Osteoblast (primary cell): ENCODE measurements at regions not wholly inside any gene's neighbourhood (a gene's known extent, or its start where the extent isn't known, plus 50 kb on each side); places are given as distances from the start of the nearest gene placed in this dataset.
"Not testable (repeated sequence)": the region's sequence is repeated elsewhere in the genome, so short reads cannot be mapped to it uniquely, and the experiment has no call there.

ENCODE experiments used
- DNase-seq: peaks from one replicate; pipeline ENCODE4 v3.0.0; 2011; ENCODE audit warnings: low spot score, mixed read lengths; ENCODE audit not compliant: insufficient read length; ENCODE audit errors: missing footprints
- H2AFZ ChIP-seq: 2 replicates; pipeline ENCODE4 v1.6.0; 2011; ENCODE audit warnings: mild to moderate bottlenecking, low read length
- H3K27ac ChIP-seq: 2 replicates; pipeline ENCODE4 v1.5.1; 2011; ENCODE audit warnings: mild to moderate bottlenecking, low read depth, low read length, moderate library complexity
- H3K27me3 ChIP-seq: 2 replicates; pipeline ENCODE4 v1.6.0; 2012; ENCODE audit warnings: mild to moderate bottlenecking, control low read depth, inconsistent platforms, low read length, moderate library complexity; ENCODE audit not compliant: insufficient read depth
- H3K36me3 ChIP-seq: 2 replicates; pipeline ENCODE4 v1.5.1; 2011; ENCODE audit warnings: mild to moderate bottlenecking, low read length, control low read depth, moderate library complexity; ENCODE audit not compliant: insufficient read depth
- H3K4me1 ChIP-seq: 2 replicates; pipeline ENCODE4 v1.5.1; 2011; ENCODE audit warnings: mild to moderate bottlenecking, low read length, control low read depth, moderate library complexity; ENCODE audit not compliant: insufficient read depth
- H3K4me2 ChIP-seq: 2 replicates; pipeline ENCODE4 v1.6.0; 2011; ENCODE audit warnings: mild to moderate bottlenecking, low read length; ENCODE audit not compliant: insufficient read depth
- H3K4me3 ChIP-seq: fragments of 200-600 bp; sonication (generic); 3 replicates; pipeline ENCODE4 v1.5.1; 2012; ENCODE audit warnings: mild to moderate bottlenecking, low read length, inconsistent platforms; ENCODE audit not compliant: insufficient read depth
- H3K79me2 ChIP-seq: 2 replicates; pipeline ENCODE4 v1.6.0; 2012; ENCODE audit warnings: mild to moderate bottlenecking, low read length, control low read depth, inconsistent platforms; ENCODE audit not compliant: insufficient read depth
- H3K9me3 ChIP-seq: 2 replicates; pipeline ENCODE4 v1.5.1; 2011; ENCODE audit warnings: low read depth, low read length, control low read depth
- H4K20me1 ChIP-seq: 2 replicates; pipeline ENCODE4 v1.6.0; 2012; ENCODE audit warnings: mild to moderate bottlenecking, low read length, control low read depth; ENCODE audit not compliant: insufficient read depth

- H2AFZ ChIP-seq, H3K27ac ChIP-seq, H3K9me3 ChIP-seq, H4K20me1 ChIP-seq, H3K27me3 ChIP-seq, H3K4me1 ChIP-seq, H3K79me2 ChIP-seq, DNase-seq, H3K4me3 ChIP-seq, H3K4me2 ChIP-seq, H3K36me3 ChIP-seq: not testable (repeated sequence)
Measured at GRCh38 chr21:5013455-5014304, 5507.7 kb upstream of the TPTE start.

- H3K79me2 ChIP-seq, H3K4me3 ChIP-seq, H3K4me1 ChIP-seq, H3K27me3 ChIP-seq, H3K4me2 ChIP-seq, H2AFZ ChIP-seq, H3K36me3 ChIP-seq, DNase-seq, H4K20me1 ChIP-seq, H3K9me3 ChIP-seq, H3K27ac ChIP-seq: not testable (repeated sequence)
Measured at GRCh38 chr21:5015187-5015586, 5506.2 kb upstream of the TPTE start.

GRCh38 chr21:5019120-5019519 lies 5502.3 kb upstream of the TPTE start:
- H3K4me3 ChIP-seq, H3K4me2 ChIP-seq, H3K9me3 ChIP-seq, H3K4me1 ChIP-seq, H3K79me2 ChIP-seq, H3K36me3 ChIP-seq, DNase-seq, H2AFZ ChIP-seq, H3K27ac ChIP-seq, H3K27me3 ChIP-seq, H4K20me1 ChIP-seq: not testable (repeated sequence)

- not testable (repeated sequence) for H3K4me3 ChIP-seq, H3K36me3 ChIP-seq, H4K20me1 ChIP-seq, H3K27me3 ChIP-seq, H3K79me2 ChIP-seq, H3K4me1 ChIP-seq, H3K4me2 ChIP-seq, H3K9me3 ChIP-seq, DNase-seq, H3K27ac ChIP-seq, H2AFZ ChIP-seq
Measured at GRCh38 chr21:5021815-5022214, 5499.6 kb upstream of the TPTE start.

- not testable (repeated sequence) for H3K4me1 ChIP-seq, H2AFZ ChIP-seq, H3K27me3 ChIP-seq, H3K4me3 ChIP-seq, H3K9me3 ChIP-seq, H3K36me3 ChIP-seq, H3K4me2 ChIP-seq, H3K27ac ChIP-seq, H4K20me1 ChIP-seq, DNase-seq, H3K79me2 ChIP-seq
Measured at GRCh38 chr21:5022254-5022653, 5499.1 kb upstream of the TPTE start.

DNA sequence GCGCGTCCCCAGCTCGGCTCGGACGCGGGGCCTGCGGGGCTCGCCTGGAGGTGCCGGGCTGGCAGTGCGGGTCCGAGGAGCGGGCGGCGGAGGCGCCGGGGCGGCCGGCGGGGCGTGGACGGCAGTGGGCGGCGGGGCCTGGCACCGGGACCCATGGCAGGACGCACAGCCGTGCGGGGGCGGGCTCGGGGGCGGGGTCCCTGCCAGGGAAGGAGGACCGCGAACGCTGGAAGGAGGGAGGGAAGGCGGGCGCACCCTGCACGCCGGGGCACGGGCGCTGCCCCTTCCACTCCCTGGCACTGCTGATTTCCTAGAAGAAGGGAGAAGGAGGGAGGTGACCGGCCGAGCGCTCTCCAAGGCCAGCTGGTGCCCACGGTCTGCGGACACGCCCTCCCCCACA lies 5498.6 kb upstream of the TPTE start:
- not testable (repeated sequence) for H3K79me2 ChIP-seq, H3K36me3 ChIP-seq, H3K27ac ChIP-seq, H3K9me3 ChIP-seq, H3K4me1 ChIP-seq, H3K4me3 ChIP-seq, DNase-seq, H4K20me1 ChIP-seq, H3K4me2 ChIP-seq, H3K27me3 ChIP-seq, H2AFZ ChIP-seq

DNA sequence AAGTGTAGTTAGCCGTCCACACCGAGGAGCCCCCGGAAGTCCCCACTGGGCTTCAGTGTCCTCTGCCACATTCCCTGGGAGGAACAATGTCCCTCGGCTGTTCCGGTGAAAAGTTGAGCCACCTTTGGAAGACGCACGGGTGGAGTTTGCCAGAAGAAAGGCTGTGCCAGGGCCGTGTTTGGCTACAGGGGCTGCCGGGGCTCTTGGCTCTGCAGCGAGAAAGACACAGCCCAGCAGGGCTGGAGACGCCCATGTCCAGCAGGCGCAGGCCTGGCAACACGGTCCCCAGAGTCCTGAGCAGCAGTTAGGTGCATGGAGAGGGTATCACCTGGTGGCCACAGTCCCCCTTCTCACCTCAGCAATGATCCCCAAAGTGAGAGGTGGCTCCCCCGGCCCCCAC lies 5486.2 kb upstream of the TPTE start:
- not testable (repeated sequence) for H3K27ac ChIP-seq, H3K36me3 ChIP-seq, H3K4me3 ChIP-seq, H3K9me3 ChIP-seq, DNase-seq, H3K27me3 ChIP-seq, H3K4me2 ChIP-seq, H4K20me1 ChIP-seq, H3K79me2 ChIP-seq, H3K4me1 ChIP-seq, H2AFZ ChIP-seq

DNA sequence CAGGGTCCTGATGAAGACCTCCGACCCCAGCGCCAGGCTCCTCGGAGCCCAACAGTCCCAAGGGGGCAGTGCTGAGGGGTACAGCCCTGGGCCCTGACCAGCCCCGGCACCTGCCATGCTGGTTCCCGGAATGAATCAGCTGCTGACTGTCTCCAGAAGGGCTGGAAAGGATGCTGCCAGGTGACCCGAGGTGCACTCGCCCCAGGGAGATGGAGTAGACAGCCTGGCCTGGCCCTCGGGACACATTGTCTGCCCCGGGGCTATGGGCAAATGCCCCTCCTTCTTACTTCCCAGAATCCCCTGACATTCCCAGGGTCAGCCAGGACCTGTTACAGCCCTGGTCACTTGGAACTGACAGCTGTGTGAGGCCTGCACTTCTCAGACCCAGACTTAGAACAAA lies 5485.8 kb upstream of the TPTE start:
- not testable (repeated sequence) for DNase-seq, H3K9me3 ChIP-seq, H2AFZ ChIP-seq, H4K20me1 ChIP-seq, H3K4me3 ChIP-seq, H3K27me3 ChIP-seq, H3K4me2 ChIP-seq, H3K27ac ChIP-seq, H3K36me3 ChIP-seq, H3K79me2 ChIP-seq, H3K4me1 ChIP-seq

DNA sequence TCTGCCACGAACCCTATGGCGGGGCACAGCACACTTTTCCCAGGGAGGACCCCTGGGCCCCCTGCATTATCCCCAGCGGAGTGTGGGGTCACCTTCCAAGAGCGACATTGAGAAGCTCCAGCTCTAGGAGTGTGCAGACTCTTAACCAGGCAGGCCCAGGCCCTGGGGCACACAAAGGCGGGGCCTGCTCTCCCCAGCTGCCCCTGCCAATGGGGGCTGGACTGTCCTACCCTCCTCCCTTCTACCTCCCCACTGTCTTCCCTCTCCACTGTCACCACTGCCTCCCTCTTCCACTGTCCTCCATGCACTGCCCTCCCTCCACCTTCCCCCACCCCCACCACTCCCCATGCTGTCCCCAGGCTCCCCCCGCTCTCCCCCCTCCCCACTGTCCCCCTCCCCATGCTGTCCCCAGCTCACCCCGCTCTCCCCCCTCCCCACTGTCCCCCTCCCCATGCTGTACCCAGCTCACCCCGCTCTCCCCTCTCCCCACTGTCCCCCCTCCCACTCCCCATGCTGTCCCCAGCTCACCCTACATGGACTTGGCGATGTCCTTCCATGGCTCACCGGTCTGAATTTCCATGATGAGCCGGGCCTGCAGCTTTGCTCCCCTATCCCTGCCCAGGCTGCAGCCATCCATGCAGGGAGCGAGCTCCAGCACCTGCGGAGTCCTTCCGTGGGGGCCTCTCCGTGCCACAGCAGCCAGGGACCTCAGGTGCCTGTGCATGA lies 5483.6 kb upstream of the TPTE start:
- not testable (repeated sequence) for H2AFZ ChIP-seq, H3K27ac ChIP-seq, H3K79me2 ChIP-seq, H4K20me1 ChIP-seq, H3K4me1 ChIP-seq, H3K27me3 ChIP-seq, H3K4me2 ChIP-seq, H3K4me3 ChIP-seq, H3K36me3 ChIP-seq, H3K9me3 ChIP-seq, DNase-seq
